HCT116 (cell line): ENCODE measurements at regions not wholly inside any gene's neighbourhood (a gene's known extent, or its start where the extent isn't known, plus 50 kb on each side); places are given as distances from the start of the nearest gene placed in this dataset.

Source experiments
- ATAC-seq: fragments of 200-7000 bp; cut with Tn5 transposase; 2 replicates; pipeline ENCODE4 v1.9.1; 2020; ENCODE audit warnings: mild to moderate bottlenecking, moderate library complexity
- BruUV-seq: library from RNA; stranded (reverse); fragments of 400-500 nt; replicated peaks from 2 replicates; lab custom pipeline; 2021; lab: Mats Ljungman, UMichigan
- CTCF ChIA-PET: fragments of 300-600 bp; sonication (Branson Sonifier 250); formaldehyde crosslinking; loops from one replicate; lab custom pipeline; 2021; ENCODE audit warnings: antibody characterized with exemption; lab: Charles Lee
- POLR2A ChIA-PET: fragments of 300-600, 350-600 bp; sonication (Branson Sonifier 250); formaldehyde crosslinking; loops from one replicate; lab custom pipeline; 2021; ENCODE audit warnings: antibody characterized with exemption; lab: Charles Lee
- RAD21 ChIA-PET, 2 experiments: fragments of 300-600 bp; sonication (Branson Sonifier 250); formaldehyde crosslinking; loops; one replicate each; lab custom pipeline; 2023; ENCODE audit warnings: low total read pairs in 2 of 2; ENCODE audit not compliant: uncharacterized antibody in 2 of 2, unreplicated experiment in 2 of 2, low non-redundant PET in 1 of 2; lab: Charles Lee
- DNase-seq: peaks from one replicate; pipeline ENCODE4 v3.0.0-alpha.2; 2010; ENCODE audit warnings: low read depth, low spot score
- H2AFZ ChIP-seq: fragments of 200-600 bp; shearing (Covaris generic), sonication (generic); 2 replicates; pipeline ENCODE4 v1.6.1; 2017; ENCODE audit warnings: low read depth, mixed run types, mixed read lengths, antibody characterized with exemption, low read length; ENCODE audit not compliant: poor library complexity, severe bottlenecking
- H3K27ac ChIP-seq: 2 replicates; pipeline ENCODE4 v1.5.1; 2012; ENCODE audit warnings: low read depth, low read length
- H3K27me3 ChIP-seq: fragments of 200-600 bp; sonication (generic); 2 replicates; pipeline ENCODE4 v1.6.1; 2016; ENCODE audit warnings: mixed run types, low read length, mixed read lengths; ENCODE audit not compliant: insufficient read depth
- H3K36me3 ChIP-seq, 2 experiments: fragments of 200-500 bp in 1 of 2; fragments of 200-600 bp in 1 of 2; sonication (Bioruptor generic) in 1 of 2; sonication (generic) in 1 of 2; 2 replicates each; pipeline versions ENCODE4 v1.5.1 to v1.6.1; 2014 to 2016; ENCODE audit warnings: low read length in 2 of 2, inconsistent platforms in 1 of 2, mixed read lengths in 1 of 2, mixed run types in 1 of 2; ENCODE audit not compliant: insufficient read depth in 2 of 2, control insufficient read depth in 1 of 2
- H3K4me1 ChIP-seq, 2 experiments: fragments of 200-600 bp in 1 of 2; sonication (generic) in 1 of 2; 2 replicates each; pipeline versions ENCODE4 v1.5.1 to v1.6.1; 2012 to 2017; ENCODE audit warnings: low read length in 2 of 2, inconsistent platforms in 1 of 2, mild to moderate bottlenecking in 1 of 2, mixed read lengths in 1 of 2, mixed run types in 1 of 2, moderate library complexity in 1 of 2; ENCODE audit not compliant: insufficient read depth in 2 of 2, control insufficient read depth in 1 of 2
- H3K4me2 ChIP-seq: fragments of 200-600 bp; sonication (generic); 2 replicates; pipeline ENCODE4 v1.6.1; 2017; ENCODE audit warnings: mixed run types, low read length, mixed read lengths
- H3K4me3 ChIP-seq, 2 experiments: fragments of 200-600 bp in 1 of 2; sonication (generic) in 1 of 2; replicated peaks in 1 of 2; 2 replicates each; pipeline ENCODE4 v1.5.1; 2011 to 2016; ENCODE audit warnings: low read length in 2 of 2, control low read depth in 1 of 2, low read depth in 1 of 2, mild to moderate bottlenecking in 1 of 2, mixed read lengths in 1 of 2, mixed run types in 1 of 2
- H3K79me2 ChIP-seq: fragments of 200-600 bp; sonication (generic); 2 replicates; pipeline ENCODE4 v1.6.1; 2017; ENCODE audit warnings: mild to moderate bottlenecking, mixed run types, low read length, moderate library complexity, mixed read lengths; ENCODE audit not compliant: insufficient read depth
- H3K9ac ChIP-seq: fragments of 200-600 bp; sonication (generic); 2 replicates; pipeline ENCODE4 v1.6.1; 2016; ENCODE audit warnings: low read length, mixed read lengths
- H3K9me2 ChIP-seq: fragments of 200-600 bp; sonication (generic), shearing (Covaris generic); 2 replicates; pipeline ENCODE4 v1.6.1; 2017; ENCODE audit warnings: mixed run types, mild to moderate bottlenecking, moderate library complexity; ENCODE audit not compliant: insufficient read depth
- H3K9me3 ChIP-seq, 2 experiments: fragments of 200-500 bp in 1 of 2; fragments of 200-600 bp in 1 of 2; sonication (Bioruptor generic) in 1 of 2; sonication (generic) in 1 of 2; 2 replicates each; pipeline ENCODE4 v1.6.1; 2014 to 2017; ENCODE audit warnings: low read length in 2 of 2, mixed read lengths in 2 of 2, inconsistent platforms in 1 of 2, low read depth in 1 of 2, mild to moderate bottlenecking in 1 of 2, mixed run types in 1 of 2, moderate library complexity in 1 of 2; ENCODE audit not compliant: control insufficient read depth in 1 of 2, insufficient read depth in 1 of 2
- H4K20me1 ChIP-seq: fragments of 200-600 bp; sonication (generic), shearing (Covaris generic); 2 replicates; pipeline ENCODE4 v1.6.1; 2017; ENCODE audit warnings: mixed run types, mild to moderate bottlenecking, moderate library complexity; ENCODE audit not compliant: insufficient read depth
- CEBPB ChIP-seq: IDR thresholded peaks from 2 replicates; pipeline ENCODE4 v1.6.1; 2012; ENCODE audit warnings: low read depth
- CTCF ChIP-seq, 3 experiments: fragments of 200-600 bp in 1 of 3; sonication (generic) in 1 of 3; IDR thresholded peaks in 2 of 3; conservative IDR thresholded peaks in 1 of 3; 2 replicates each; pipeline ENCODE4 v1.5.1; 2012 to 2017; ENCODE audit warnings: low read depth in 2 of 3, low read length in 2 of 3, antibody characterized with exemption in 1 of 3, borderline replicate concordance in 1 of 3, control low read depth in 1 of 3, mild to moderate bottlenecking in 1 of 3, mixed read lengths in 1 of 3, mixed run types in 1 of 3, moderate library complexity in 1 of 3; ENCODE audit not compliant: insufficient read depth in 1 of 3
- EGR1 ChIP-seq: IDR thresholded peaks from 2 replicates; pipeline ENCODE4 v1.6.1; 2012; ENCODE audit warnings: low read depth
- EZH2 ChIP-seq: fragments of 200-600 bp; sonication (generic); IDR thresholded peaks from 2 replicates; pipeline ENCODE4 v1.6.1; 2017; ENCODE audit warnings: antibody characterized with exemption, mixed run types
- FOSL1 ChIP-seq: IDR thresholded peaks from 2 replicates; pipeline ENCODE4 v1.6.1; 2012; ENCODE audit warnings: low read depth
- JUND ChIP-seq: IDR thresholded peaks from 2 replicates; pipeline ENCODE4 v1.6.1; 2012
- POLR2A ChIP-seq: IDR thresholded peaks from 2 replicates; pipeline ENCODE4 v1.7.0; 2011; ENCODE audit warnings: borderline replicate concordance; ENCODE audit not compliant: insufficient read depth, insufficient read length; ENCODE audit errors: extremely low read depth
- POLR2AphosphoS5 ChIP-seq: IDR thresholded peaks from 2 replicates; pipeline ENCODE4 v1.6.1; 2011; ENCODE audit warnings: mild to moderate bottlenecking, low read depth, low read length, moderate library complexity
- RAD21 ChIP-seq: IDR thresholded peaks from 2 replicates; pipeline ENCODE4 v1.6.1; 2012; ENCODE audit warnings: low read depth, mild to moderate bottlenecking
- REST ChIP-seq: IDR thresholded peaks from 2 replicates; pipeline ENCODE4 v1.6.1; 2012; ENCODE audit warnings: low read depth
- SIN3A ChIP-seq: IDR thresholded peaks from 2 replicates; pipeline ENCODE4 v1.6.1; 2012; ENCODE audit warnings: low read depth
- SP1 ChIP-seq: IDR thresholded peaks from 2 replicates; pipeline ENCODE4 v1.6.1; 2012; ENCODE audit warnings: low read depth
- YY1 ChIP-seq: IDR thresholded peaks from 2 replicates; pipeline ENCODE4 v1.6.1; 2011; ENCODE audit warnings: low read length, low read depth, moderate library complexity, mild to moderate bottlenecking; ENCODE audit not compliant: insufficient replicate concordance; ENCODE audit errors: extremely low read depth
- ZBTB33 ChIP-seq: IDR thresholded peaks from 2 replicates; pipeline ENCODE4 v1.6.1; 2011; ENCODE audit warnings: mild to moderate bottlenecking, low read length, moderate library complexity; ENCODE audit not compliant: insufficient replicate concordance; ENCODE audit errors: extremely low read depth
- ZFX ChIP-seq: fragments of 450-650 bp; IDR thresholded peaks from 2 replicates; pipeline ENCODE4 v1.6.1; 2017
- ZNF274 ChIP-seq: fragments of 200-500 bp; sonication (Bioruptor generic); IDR thresholded peaks from 2 replicates; pipeline ENCODE4 v1.6.1; 2014; ENCODE audit warnings: mild to moderate bottlenecking, low read depth, low read length, inconsistent platforms
- intact Hi-C: fragments of 100-400 bp; cut with micrococcal nuclease; formaldehyde crosslinking; loops from 2 replicates; pipeline ENCODE4 v1.10.0; 2022
- TF ChIP-seq, protein P1 (sequence below): IDR thresholded peaks from 2 replicates; pipeline ENCODE4 v1.6.1; 2012
- TF ChIP-seq, protein P2 (sequence below): IDR thresholded peaks from 2 replicates; pipeline ENCODE4 v1.6.1; 2012

GRCh38 chr4:154120006-154120676 lies 331.3 kb upstream of the SFRP2 start:
- TF ChIP-seq REST: no peak
- TF ChIP-seq ZFX: no peak
- TF ChIP-seq ZNF274: no peak
- no peak for TF ChIP-seq YY1
- no peak for TF ChIP-seq CTCF (IDR thresholded peaks at IDR 0.05 in 2 of 3, conservative IDR thresholded peaks at IDR 0.05 in 1 of 3; ENCODE audit: borderline replicate concordance in 1 of 3, insufficient read depth in 1 of 3, low read depth in 2 of 3, low read length in 2 of 3)
- no peak for TF ChIP-seq FOSL1
- no peak for TF ChIP-seq JUND
- TF ChIP-seq EZH2: no peak
- no peak for TF ChIP-seq EGR1
- TF ChIP-seq SIN3A: no peak
- TF ChIP-seq, protein P1, sequence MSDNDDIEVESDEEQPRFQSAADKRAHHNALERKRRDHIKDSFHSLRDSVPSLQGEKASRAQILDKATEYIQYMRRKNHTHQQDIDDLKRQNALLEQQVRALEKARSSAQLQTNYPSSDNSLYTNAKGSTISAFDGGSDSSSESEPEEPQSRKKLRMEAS: no peak
- TF ChIP-seq, protein P2, sequence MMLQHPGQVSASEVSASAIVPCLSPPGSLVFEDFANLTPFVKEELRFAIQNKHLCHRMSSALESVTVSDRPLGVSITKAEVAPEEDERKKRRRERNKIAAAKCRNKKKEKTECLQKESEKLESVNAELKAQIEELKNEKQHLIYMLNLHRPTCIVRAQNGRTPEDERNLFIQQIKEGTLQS: no peak
- no peak for TF ChIP-seq POLR2AphosphoS5
- TF ChIP-seq POLR2A: no peak
- no peak for TF ChIP-seq CEBPB
- no peak for TF ChIP-seq RAD21
- no peak for TF ChIP-seq ZBTB33
- no peak for TF ChIP-seq SP1
- POLR2A ChIA-PET: no interaction called here

More at GRCh38 chr4:154120006-154120676, 331.3 kb upstream of the SFRP2 start:
- Histone ChIP-seq H3K27ac (no peak overlapping the region), H3K79me2 (no peaks in the 10 kb centered on the region), H3K4me2 (no peak overlapping the region), H3K9me3 (no peaks in the 10 kb centered on the region), H4K20me1 (no peaks in the 10 kb centered on the region), H2AFZ (no peak overlapping the region), H3K9ac (no peak overlapping the region), H3K4me3 (no peak overlapping the region), H3K27me3 (no peaks in the 10 kb centered on the region), H3K36me3 (no peaks in the 10 kb centered on the region), H3K4me1 (peaks cover 0 to 17% of the 10 kb centered on the region in 2 experiments; a peak in 2 of 4 replicates), H3K9me2 (no peaks in the 10 kb centered on the region)
- CTCF ChIA-PET: no interaction called here
- BruUV-seq: no TSS peak
- intact Hi-C loops: no loop called here
- no peak for ATAC-seq
- RAD21 ChIA-PET: no interaction called here
- DNase-seq: no peak
